Small intestine (tissue), 7 donors: ENCODE measurements at regions not wholly inside any gene's neighbourhood (a gene's known extent, or its start where the extent isn't known, plus 50 kb on each side); places are given as distances from the start of the nearest gene placed in this dataset.

Experiments used
- DNase-seq, 2 donors: peaks; one replicate each; pipeline versions ENCODE4 v3.0.0 to v3.0.0-alpha.2; 2013
- FAIRE-seq: peaks from 2 replicates; lab custom pipeline; 2012; peaks lifted over from hg19 to GRCh38; lab: Jason Lieb, UNC
- H3K27ac ChIP-seq, 3 donors: one replicate each; pipeline ENCODE4 v1.5.1; 2013; ENCODE audit warnings: low read length in 2 of 3, mild to moderate bottlenecking in 2 of 3, control low read depth in 1 of 3, inconsistent platforms in 1 of 3, low read depth in 1 of 3, moderate library complexity in 1 of 3
- H3K27me3 ChIP-seq, 3 donors: one replicate each; pipeline ENCODE4 v1.6.1; 2013; ENCODE audit warnings: low read length in 3 of 3, inconsistent platforms in 1 of 3; ENCODE audit not compliant: control insufficient read depth in 3 of 3, insufficient read depth in 3 of 3
- H3K36me3 ChIP-seq, 3 donors: one replicate each; pipeline ENCODE4 v1.6.1; 2013; ENCODE audit warnings: low read length in 3 of 3, inconsistent platforms in 1 of 3, low read depth in 1 of 3, mild to moderate bottlenecking in 1 of 3, moderate library complexity in 1 of 3; ENCODE audit not compliant: control insufficient read depth in 3 of 3, insufficient read depth in 2 of 3
- H3K4me1 ChIP-seq, 3 donors: one replicate each; pipeline ENCODE4 v1.6.1; 2013; ENCODE audit warnings: low read length in 2 of 3, inconsistent platforms in 1 of 3, low read depth in 1 of 3, mild to moderate bottlenecking in 1 of 3, moderate library complexity in 1 of 3; ENCODE audit not compliant: control insufficient read depth in 3 of 3, insufficient read depth in 2 of 3
- H3K4me3 ChIP-seq, 3 donors: one replicate each; pipeline ENCODE4 v1.5.1; 2013; ENCODE audit warnings: low read length in 3 of 3, control low read depth in 1 of 3, inconsistent platforms in 1 of 3, low read depth in 1 of 3, mild to moderate bottlenecking in 1 of 3, moderate library complexity in 1 of 3
- H3K9me3 ChIP-seq, 2 donors: one replicate each; pipeline ENCODE4 v1.6.1; 2013; ENCODE audit warnings: low read depth in 1 of 2, low read length in 1 of 2; ENCODE audit not compliant: control insufficient read depth in 2 of 2, insufficient read depth in 1 of 2
- WGBS, 3 donors: extraction: QIAGEN DNeasy Blood & Tissue Kit; methylation state at CpG; one replicate each; pipeline ENCODE4 v1.1.7; 2013; 5-methylcytosine and 5-hydroxymethylcytosine counted together
- donor health status: healthy with polysubstance abuse.
- donor health status: control.
- donor health status: control.
- donor health status: Bipolar disorder and iron deficiency.
- donor health status: healthy.

GRCh38 chr6:140052736-140053729 lies 678.6 kb upstream of the CITED2 start:
- no peak for FAIRE-seq
- 62 to 71% (median 67%) methylated on average over 6 of the region's 6 CpGs for WGBS, 3 donors
- Histone ChIP-seq H3K4me3 (no peak overlapping the region), H3K27me3 (no peaks in the 10 kb centered on the region), H3K36me3 (no peaks in the 10 kb centered on the region), H3K27ac (peak overlapping the region in 1 of 3 donors; percentile 21), H3K9me3 (no peaks in the 10 kb centered on the region), H3K4me1 (peaks cover 0 to 9% (median 0%) of the 10 kb centered on the region in 3 donors)
- DNase-seq, result no peak

- H3K36me3 ChIP-seq, result no peaks in the 10 kb centered on the region
- no peaks in the 10 kb centered on the region for H3K27me3 ChIP-seq
- FAIRE-seq, result no peak
- H3K27ac ChIP-seq, result no peak overlapping the region
- H3K4me3 ChIP-seq, result no peak overlapping the region
- WGBS, 3 donors, result 77 to 90% (median 86%) methylated on average over 7 of the region's 7 CpGs
- peaks cover 0 to 9% (median 0%) of the 10 kb centered on the region in 3 donors for H3K4me1 ChIP-seq
- H3K9me3 ChIP-seq, result no peaks in the 10 kb centered on the region
- DNase-seq, result no peak
Observed at GRCh38 chr6:140051521-140052512, 677.4 kb upstream of the CITED2 start.

- DNase-seq (peak; percentile 46 to 72), FAIRE-seq (no peak)
- 68 to 87% (median 73%) methylated on average over 15 of the region's 15 CpGs for WGBS, 3 donors
Observed at GRCh38 chr6:140050101-140050995, 675.9 kb upstream of the CITED2 start.

GRCh38 chr6:140049251-140049650 lies 674.8 kb upstream of the CITED2 start:
- Histone ChIP-seq H3K9me3 (no peaks in the 10 kb centered on the region), H3K27me3 (no peaks in the 10 kb centered on the region), H3K27ac (no peak overlapping the region), H3K36me3 (no peaks in the 10 kb centered on the region), H3K4me1 (peaks cover 0 to 9% (median 0%) of the 10 kb centered on the region in 3 donors), H3K4me3 (no peak overlapping the region)
- no peak for DNase-seq
- WGBS, 3 donors, result 80 to 89% (median 82%) methylated on average over 2 of the region's 2 CpGs
- FAIRE-seq, result no peak

More at GRCh38 chr6:140050101-140050995, 675.9 kb upstream of the CITED2 start:
- Histone ChIP-seq H3K4me1 (peaks cover 0 to 9% (median 0%) of the 10 kb centered on the region in 3 donors), H3K27me3 (no peaks in the 10 kb centered on the region), H3K9me3 (no peaks in the 10 kb centered on the region), H3K27ac (peak overlapping the region in 1 of 3 donors; percentile 23), H3K36me3 (no peaks in the 10 kb centered on the region), H3K4me3 (no peak overlapping the region)

- Histone ChIP-seq H3K4me1 (peaks cover 0 to 6% (median 1%) of the 10 kb centered on the region in 3 donors), H3K27ac (no peak overlapping the region), H3K36me3 (no peaks in the 10 kb centered on the region), H3K27me3 (no peaks in the 10 kb centered on the region), H3K9me3 (no peaks in the 10 kb centered on the region), H3K4me3 (no peak overlapping the region)
- WGBS, 3 donors, result 32 to 61% (median 55%) methylated on average over 2 of the region's 2 CpGs
- DNase-seq (no peak), FAIRE-seq (no peak)
Observed at GRCh38 chr6:140048202-140048790, 673.8 kb upstream of the CITED2 start.

GRCh38 chr6:140047321-140047720 lies 672.9 kb upstream of the CITED2 start:
- no peaks in the 10 kb centered on the region for H3K27me3 ChIP-seq
- H3K9me3 ChIP-seq, result no peaks in the 10 kb centered on the region
- no peak overlapping the region for H3K4me3 ChIP-seq
- H3K36me3 ChIP-seq, result no peaks in the 10 kb centered on the region
- H3K27ac ChIP-seq, result no peak overlapping the region
- DNase-seq (no peak), FAIRE-seq (no peak)
- 36 to 84% (median 50%) methylated on average over 1 of the region's 1 CpG for WGBS, 3 donors
- H3K4me1 ChIP-seq, result peaks cover 0 to 4% (median 4%) of the 10 kb centered on the region in 3 donors

- no peaks in the 10 kb centered on the region for H3K9me3 ChIP-seq
- no peaks in the 10 kb centered on the region for H3K27me3 ChIP-seq
- FAIRE-seq (peak; percentile 23), DNase-seq (no peak)
- H3K27ac ChIP-seq, result no peak overlapping the region
- H3K4me3 ChIP-seq, result no peak overlapping the region
- H3K4me1 ChIP-seq, result peaks cover 0 to 4% (median 0%) of the 10 kb centered on the region in 3 donors
- H3K36me3 ChIP-seq, result no peaks in the 10 kb centered on the region
- WGBS, 3 donors, result 92 to 93% (median 92%) methylated on average over 3 of the region's 3 CpGs
Observed at GRCh38 chr6:140046016-140046632, 671.7 kb upstream of the CITED2 start.
